ENCODE measurements at regions not wholly inside any gene's neighbourhood (a gene's known extent, or its start where the extent isn't known, plus 50 kb on each side); places are given as distances from the start of the nearest gene placed in this dataset.

- no peak for TF ChIP-seq POLR2AphosphoS5 (IDR thresholded peaks at IDR 0.05; ENCODE audit: borderline replicate concordance, low read depth, low read length)
- no peak for TF ChIP-seq EZH2 (IDR thresholded peaks at IDR 0.05)
- no peak for TF ChIP-seq FOXP2 (optimal IDR thresholded peaks at IDR 0.05; ENCODE audit: control extremely low read depth, extremely low read length, insufficient read depth)
Measured at GRCh38 chr11:15725246-15725645, 610.5 kb downstream of the INSC start.

Measured in SK-N-MC (cell line).